ENCODE measurements at regions not wholly inside any gene's neighbourhood (a gene's known extent, or its start where the extent isn't known, plus 50 kb on each side); places are given as distances from the start of the nearest gene placed in this dataset.

GRCh38 chr18:47747260-47747795, 183.1 kb downstream of the SMAD2 start:
- no peak overlapping the region for H3K4me2 ChIP-seq (ENCODE audit: low read depth, low read length)
- H2BK15ac ChIP-seq (ENCODE audit: low read depth, low read length): no peak overlapping the region
- no peak for TF ChIP-seq SMC3 (IDR thresholded peaks at IDR 0.05; ENCODE audit: low read depth, low read length)
- no peak for TF ChIP-seq RAD21 (IDR thresholded peaks at IDR 0.05; ENCODE audit: low read length)
- TF ChIP-seq CHD1 (IDR thresholded peaks at IDR 0.05; ENCODE audit: low read depth, low read length): no peak
- TF ChIP-seq, protein P1, sequence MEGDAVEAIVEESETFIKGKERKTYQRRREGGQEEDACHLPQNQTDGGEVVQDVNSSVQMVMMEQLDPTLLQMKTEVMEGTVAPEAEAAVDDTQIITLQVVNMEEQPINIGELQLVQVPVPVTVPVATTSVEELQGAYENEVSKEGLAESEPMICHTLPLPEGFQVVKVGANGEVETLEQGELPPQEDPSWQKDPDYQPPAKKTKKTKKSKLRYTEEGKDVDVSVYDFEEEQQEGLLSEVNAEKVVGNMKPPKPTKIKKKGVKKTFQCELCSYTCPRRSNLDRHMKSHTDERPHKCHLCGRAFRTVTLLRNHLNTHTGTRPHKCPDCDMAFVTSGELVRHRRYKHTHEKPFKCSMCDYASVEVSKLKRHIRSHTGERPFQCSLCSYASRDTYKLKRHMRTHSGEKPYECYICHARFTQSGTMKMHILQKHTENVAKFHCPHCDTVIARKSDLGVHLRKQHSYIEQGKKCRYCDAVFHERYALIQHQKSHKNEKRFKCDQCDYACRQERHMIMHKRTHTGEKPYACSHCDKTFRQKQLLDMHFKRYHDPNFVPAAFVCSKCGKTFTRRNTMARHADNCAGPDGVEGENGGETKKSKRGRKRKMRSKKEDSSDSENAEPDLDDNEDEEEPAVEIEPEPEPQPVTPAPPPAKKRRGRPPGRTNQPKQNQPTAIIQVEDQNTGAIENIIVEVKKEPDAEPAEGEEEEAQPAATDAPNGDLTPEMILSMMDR (conservative IDR thresholded peaks at IDR 0.05; ENCODE audit: low read depth, low read length): no peak
- TF ChIP-seq MXI1 (IDR thresholded peaks at IDR 0.05; ENCODE audit: borderline replicate concordance, low read depth, low read length): no peak
- no peak for TF ChIP-seq USF2 (IDR thresholded peaks at IDR 0.05; ENCODE audit: low read depth, low read length)
- no peak for TF ChIP-seq RFX5 (IDR thresholded peaks at IDR 0.05; ENCODE audit: low read depth, low read length)
- TF ChIP-seq MAZ (IDR thresholded peaks at IDR 0.05; ENCODE audit: borderline replicate concordance, low read depth, low read length): no peak
- TF ChIP-seq RCOR1 (IDR thresholded peaks at IDR 0.05; ENCODE audit: insufficient replicate concordance, low read length): no peak
- TF ChIP-seq, protein P2, sequence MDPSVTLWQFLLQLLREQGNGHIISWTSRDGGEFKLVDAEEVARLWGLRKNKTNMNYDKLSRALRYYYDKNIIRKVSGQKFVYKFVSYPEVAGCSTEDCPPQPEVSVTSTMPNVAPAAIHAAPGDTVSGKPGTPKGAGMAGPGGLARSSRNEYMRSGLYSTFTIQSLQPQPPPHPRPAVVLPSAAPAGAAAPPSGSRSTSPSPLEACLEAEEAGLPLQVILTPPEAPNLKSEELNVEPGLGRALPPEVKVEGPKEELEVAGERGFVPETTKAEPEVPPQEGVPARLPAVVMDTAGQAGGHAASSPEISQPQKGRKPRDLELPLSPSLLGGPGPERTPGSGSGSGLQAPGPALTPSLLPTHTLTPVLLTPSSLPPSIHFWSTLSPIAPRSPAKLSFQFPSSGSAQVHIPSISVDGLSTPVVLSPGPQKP (IDR thresholded peaks at IDR 0.05; ENCODE audit: borderline replicate concordance, low read depth, low read length): no peak
- TF ChIP-seq NFE2L2 (IDR thresholded peaks at IDR 0.05; ENCODE audit: low read depth, low read length): no peak
- no peak for TF ChIP-seq FOS (IDR thresholded peaks at IDR 0.05; ENCODE audit: low read depth, low read length)
- TF ChIP-seq POLR2A (IDR thresholded peaks at IDR 0.05; ENCODE audit: low read depth, low read length): no peak
- TF ChIP-seq MAFK (IDR thresholded peaks at IDR 0.05; ENCODE audit: low read depth, low read length): no peak
- in situ Hi-C loops (cut with MboI; ENCODE audit: low sequenced_read_pairs): loop anchor here (10.0 kb wide), 2 partner anchors 533 to 653 kb away; no protein-coding TSS in a partner anchor
- no peak overlapping the region for H4K91ac ChIP-seq (ENCODE audit: insufficient read depth, low read depth, low read length)
- no peak overlapping the region for H3K27ac ChIP-seq (ENCODE audit: insufficient read depth, low read length)
- H3K9me3 ChIP-seq (ENCODE audit: control insufficient read depth, insufficient read depth, low read length): no peaks in the 10 kb centered on the region
- ATAC-seq (ENCODE audit: low read depth) (no peak), DNase-seq (no peak)
- no TSS peak for BruUV-seq (replicated peaks)
- no peak overlapping the region for H2BK5ac ChIP-seq (ENCODE audit: low read depth, low read length, poor library complexity, severe bottlenecking)
- no peak overlapping the region for H3K18ac ChIP-seq (ENCODE audit: low read depth, low read length)
- no peaks in the 10 kb centered on the region for H3K4me1 ChIP-seq (ENCODE audit: control insufficient read depth, insufficient read depth, low read length)
- no peak overlapping the region for H4K8ac ChIP-seq (ENCODE audit: low read depth in 2 of 2, low read length in 2 of 2)
- no peak overlapping the region for H2BK120ac ChIP-seq (ENCODE audit: low read depth, low read length)
- H3K79me1 ChIP-seq (ENCODE audit: low read depth in 1 of 2, low read length in 2 of 2): no peaks in the 10 kb centered on the region
- H3K23ac ChIP-seq (ENCODE audit: low read depth, low read length): no peak overlapping the region
- H3K27me3 ChIP-seq (ENCODE audit: control insufficient read depth, insufficient read depth, low read length): peaks cover 2% of the 10 kb centered on the region; the same call in 1 of the 2 replicates
- H2AK5ac ChIP-seq (ENCODE audit: low read depth, low read length): no peak overlapping the region
- H4K5ac ChIP-seq (ENCODE audit: low read depth, low read length): no peak overlapping the region
- no peak overlapping the region for H3K14ac ChIP-seq (replicated peaks; ENCODE audit: low read depth, low read length)
- no peak overlapping the region for H3K56ac ChIP-seq (ENCODE audit: extremely low read depth, insufficient read depth, low read length)
- dilution Hi-C loops (cut with HindIII; ENCODE audit: low sequenced_read_pairs, unreplicated experiment): no loop called here
- H3K4me3 ChIP-seq (ENCODE audit: insufficient read depth, low read depth, low read length): no peak overlapping the region
- no peak overlapping the region for H3K4ac ChIP-seq (ENCODE audit: low read depth, low read length)
- POLR2A ChIA-PET (ENCODE audit: unreplicated experiment): no interaction called here
- WGBS, 2 experiments (ENCODE audit: extremely low coverage in 2 of 2, insufficient read length in 1 of 2): 76% methylated on average over 2 of the region's 12 CpGs; no CpG with 5 or more reads in 1 of the 2 experiments
- H2AK9ac ChIP-seq (replicated peaks; ENCODE audit: low read depth, low read length, poor library complexity): no peak overlapping the region
- H3K36me3 ChIP-seq (ENCODE audit: control insufficient read depth, insufficient read depth, low read length): no peaks in the 10 kb centered on the region
- intact Hi-C loops (cut with micrococcal nuclease): no loop called here
- no peak overlapping the region for H3K9ac ChIP-seq (ENCODE audit: low read depth, low read length)
- H4K20me1 ChIP-seq (ENCODE audit: insufficient read depth, low read length): no peaks in the 10 kb centered on the region
- H2AFZ ChIP-seq (replicated peaks; ENCODE audit: low read length, poor library complexity): no peak overlapping the region
- CTCF ChIA-PET: interaction anchor here (0.8 kb wide), 1 partner anchor 184 kb away, joined by 4 read pairs; no protein-coding TSS in a partner anchor
- no peak overlapping the region for H2BK20ac ChIP-seq (ENCODE audit: low read depth, low read length)
- H3K9me1 ChIP-seq (ENCODE audit: insufficient read depth, low read length): no peaks in the 10 kb centered on the region
